Heart right ventricle (tissue), 16 donors: ENCODE measurements at regions not wholly inside any gene's neighbourhood (a gene's known extent, or its start where the extent isn't known, plus 50 kb on each side); places are given as distances from the start of the nearest gene placed in this dataset.

Source experiments
- ATAC-seq, 8 donors: fragments of 200-7000 bp; cut with Tn5 transposase; one replicate each; pipeline ENCODE4 v1.9.1; 2020; ENCODE audit warnings: mild to moderate bottlenecking in 8 of 8, moderate library complexity in 8 of 8, moderate number of reproducible peaks in 1 of 8
- DNase-seq, 2 donors: peaks; one replicate each; pipeline ENCODE4 v3.0.0-alpha.2; 2020
- H3K27ac ChIP-seq, 10 donors: fragments of 200-600 bp; sonication (generic) in 2 of 10; one replicate each; pipeline versions ENCODE4 v1.5.0 to v1.8.0; 2020 to 2022; ENCODE audit warnings: mild to moderate bottlenecking in 3 of 10
- H3K27me3 ChIP-seq, 7 donors: fragments of 200-600 bp; one replicate each; pipeline ENCODE4 v1.8.0; 2021 to 2022; ENCODE audit warnings: mild to moderate bottlenecking in 2 of 7
- H3K36me3 ChIP-seq, 9 donors: fragments of 200-600 bp; sonication (generic) in 1 of 9; one replicate each; pipeline versions ENCODE4 v1.5.0 to v1.8.0; 2020 to 2022; ENCODE audit warnings: mild to moderate bottlenecking in 2 of 9
- H3K4me1 ChIP-seq, 9 donors: fragments of 200-600 bp; sonication (generic) in 1 of 9; one replicate each; pipeline versions ENCODE4 v1.5.0 to v1.8.0; 2020 to 2022; ENCODE audit warnings: mild to moderate bottlenecking in 4 of 9
- H3K4me3 ChIP-seq, 10 donors: fragments of 200-600 bp; sonication (generic) in 2 of 10; one replicate each; pipeline versions ENCODE4 v1.5.0 to v1.8.0; 2020 to 2022; ENCODE audit warnings: mild to moderate bottlenecking in 7 of 10, moderate library complexity in 2 of 10
- H3K9me3 ChIP-seq, 11 donors: fragments of 200-600 bp in 10 of 11; sonication (generic) in 2 of 11; one replicate each; pipeline versions ENCODE4 v1.5.0 to v1.8.0; 2013 to 2022; ENCODE audit warnings: mild to moderate bottlenecking in 2 of 11, control low read depth in 1 of 11, moderate library complexity in 1 of 11
- WGBS, 2 donors: extraction: QIAGEN DNeasy Blood & Tissue Kit; methylation state at CpG; one replicate each; pipeline ENCODE4 v1.1.7; 2013; ENCODE audit warnings: inconsistent platforms in 1 of 2; 5-methylcytosine and 5-hydroxymethylcytosine counted together
- intact Hi-C, 10 donors: fragments of 100-400 bp; cut with DNase I; formaldehyde crosslinking; loops; one replicate each; pipeline versions ENCODE4 v1.11.1 to v1.14.2; 2022
- TF ChIP-seq, protein P1 (sequence below), 9 donors: fragments of 200-600 bp; sonication (generic) in 2 of 9; IDR thresholded peaks; one replicate each; pipeline versions ENCODE4 v1.5.0 to v1.8.0; 2021 to 2022; ENCODE audit warnings: antibody characterized with exemption in 9 of 9, mild to moderate bottlenecking in 5 of 9, moderate library complexity in 1 of 9
- donor health status: Arrhythmogenic right ventricular cardiomyopathy.
- donor health status: ischemic (EF 13 %, LVEDD 7.1; RV severe dilation, severe dysfunction).
- donor health status: healthy with polysubstance abuse.
- donor health status: DM: no; HTN: yes; CAD: no.
- donor health status: DM: no; HTN: no; CAD: no.
- donor health status: ischemic (EF 25% LVEDD 6.9; RV normal size, moderate dysfunction).
- donor health status: ischemic (EF 25% LVEDD 5.7; RV mildly dilated, moderate dysfunction).
- donor health status: healthy.
- donor health status: DM: yes; HTN: yes; CAD: no.
- donor health status: Ischemic cardiomyopathy.
- donor health status: ischemic (EF 35%, LVEDD 5.7; RV mildly dilated, moderate dysfunction).
- donor health status: nonischemic (EF 11% LVEDD 7.7; RV severe dilation, severe dysfunction).
- donor health status: DM: yes; HTN: yes; CAD: no.
- donor health status: PGD.
- donor health status: ischemic (EF 29% LVEDD 5.4; RV normal size, mild dysfunction).
- donor health status: nonischemic (EF 23%, LVEDD 6.1; RV moderate dilation, normal function).

GRCh38 chr16:85175724-85176233 lies 63.5 kb upstream of the CIBAR2 start:
- DNase-seq: no peak

GRCh38 chr16:85176541-85177447 lies 64.5 kb upstream of the CIBAR2 start:
- Histone ChIP-seq H3K4me3 (no peak overlapping the region), H3K27ac (no peak overlapping the region), H3K36me3 (no peaks in the 10 kb centered on the region), H3K9me3 (no peaks in the 10 kb centered on the region), H3K27me3 (peaks cover 0 to 20% (median 0%) of the 10 kb centered on the region in 7 donors), H3K4me1 (peaks cover 9 to 78% (median 63%) of the 10 kb centered on the region in 9 donors)
- ATAC-seq (no peak), DNase-seq (no peak)
- TF ChIP-seq, protein P1, sequence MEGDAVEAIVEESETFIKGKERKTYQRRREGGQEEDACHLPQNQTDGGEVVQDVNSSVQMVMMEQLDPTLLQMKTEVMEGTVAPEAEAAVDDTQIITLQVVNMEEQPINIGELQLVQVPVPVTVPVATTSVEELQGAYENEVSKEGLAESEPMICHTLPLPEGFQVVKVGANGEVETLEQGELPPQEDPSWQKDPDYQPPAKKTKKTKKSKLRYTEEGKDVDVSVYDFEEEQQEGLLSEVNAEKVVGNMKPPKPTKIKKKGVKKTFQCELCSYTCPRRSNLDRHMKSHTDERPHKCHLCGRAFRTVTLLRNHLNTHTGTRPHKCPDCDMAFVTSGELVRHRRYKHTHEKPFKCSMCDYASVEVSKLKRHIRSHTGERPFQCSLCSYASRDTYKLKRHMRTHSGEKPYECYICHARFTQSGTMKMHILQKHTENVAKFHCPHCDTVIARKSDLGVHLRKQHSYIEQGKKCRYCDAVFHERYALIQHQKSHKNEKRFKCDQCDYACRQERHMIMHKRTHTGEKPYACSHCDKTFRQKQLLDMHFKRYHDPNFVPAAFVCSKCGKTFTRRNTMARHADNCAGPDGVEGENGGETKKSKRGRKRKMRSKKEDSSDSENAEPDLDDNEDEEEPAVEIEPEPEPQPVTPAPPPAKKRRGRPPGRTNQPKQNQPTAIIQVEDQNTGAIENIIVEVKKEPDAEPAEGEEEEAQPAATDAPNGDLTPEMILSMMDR (IDR thresholded peaks at IDR 0.05): no peak
- intact Hi-C loops: loop anchor here in 2 of 10 donors (10.0 kb wide), 3 partner anchors 48 to 58 kb away; no protein-coding TSS in a partner anchor
- 65 to 74% methylated on average over 26 of the region's 26 CpGs for WGBS, 2 donors

More at GRCh38 chr16:85175724-85176233, 63.5 kb upstream of the CIBAR2 start:
- TF ChIP-seq, protein P1 (IDR thresholded peaks at IDR 0.05): no peak
- 82 to 88% methylated on average over 10 of the region's 10 CpGs for WGBS, 2 donors
- Histone ChIP-seq H3K36me3 (no peaks in the 10 kb centered on the region), H3K4me3 (no peak overlapping the region), H3K27ac (no peak overlapping the region), H3K27me3 (peaks cover 0 to 30% (median 0%) of the 10 kb centered on the region in 7 donors), H3K9me3 (no peaks in the 10 kb centered on the region), H3K4me1 (peaks cover 6 to 78% (median 63%) of the 10 kb centered on the region in 9 donors)
- ATAC-seq: no peak
- intact Hi-C loops: loop anchor here in 2 of 10 donors (10.0 kb wide), 3 partner anchors 49 to 59 kb away; no protein-coding TSS in a partner anchor

DNA sequence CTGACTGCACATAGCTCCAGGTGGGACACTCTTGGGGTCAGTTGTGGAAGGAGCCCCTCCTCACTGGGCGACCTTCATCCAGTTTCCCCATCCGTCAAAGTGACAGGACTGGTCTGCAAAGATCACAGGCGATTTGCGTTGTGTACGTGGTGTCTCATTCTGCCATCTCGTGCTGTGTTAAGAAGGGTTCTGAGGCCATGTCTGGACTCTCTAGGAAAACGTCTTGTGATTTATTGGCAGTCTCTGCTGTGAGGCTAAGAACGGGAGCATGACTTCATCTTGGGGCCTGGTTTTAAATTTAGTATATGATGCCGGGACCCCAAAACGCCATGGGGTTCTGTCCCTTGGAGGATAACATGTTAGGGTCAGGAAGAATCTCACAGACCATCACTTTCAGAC lies 65.2 kb upstream of the CIBAR2 start:
- WGBS, 2 donors: 70 to 73% methylated on average over 10 of the region's 10 CpGs
- intact Hi-C loops: loop anchor here in 2 of 10 donors (10.0 kb wide), 3 partner anchors 47 to 57 kb away; no protein-coding TSS in a partner anchor
- no peak overlapping the region for H3K4me3 ChIP-seq
- ATAC-seq (no peak), DNase-seq (no peak)
- no peaks in the 10 kb centered on the region for H3K9me3 ChIP-seq
- no peak overlapping the region for H3K27ac ChIP-seq
- no peaks in the 10 kb centered on the region for H3K36me3 ChIP-seq
- H3K27me3 ChIP-seq: peaks cover 0 to 13% (median 0%) of the 10 kb centered on the region in 7 donors
- TF ChIP-seq, protein P1 (IDR thresholded peaks at IDR 0.05): no peak
- H3K4me1 ChIP-seq: peaks cover 9 to 75% (median 59%) of the 10 kb centered on the region in 9 donors

- intact Hi-C loops: loop anchor here in 2 of 10 donors (10.0 kb wide), 3 partner anchors 47 to 57 kb away; no protein-coding TSS in a partner anchor
- no peaks in the 10 kb centered on the region for H3K9me3 ChIP-seq
- 93 to 94% methylated on average over 14 of the region's 14 CpGs for WGBS, 2 donors
- H3K27ac ChIP-seq: no peak overlapping the region
- peaks cover 0 to 7% (median 0%) of the 10 kb centered on the region in 7 donors for H3K27me3 ChIP-seq
- no peak for DNase-seq
- H3K4me3 ChIP-seq: no peak overlapping the region
- no peaks in the 10 kb centered on the region for H3K36me3 ChIP-seq
- peaks cover 9 to 69% (median 53%) of the 10 kb centered on the region in 9 donors for H3K4me1 ChIP-seq
- ATAC-seq: no peak
- TF ChIP-seq, protein P1 (IDR thresholded peaks at IDR 0.05): no peak
Observed at GRCh38 chr16:85178006-85178591, 65.8 kb upstream of the CIBAR2 start.
